Uterus (tissue), 2 donors: ENCODE measurements at regions not wholly inside any gene's neighbourhood (a gene's known extent, or its start where the extent isn't known, plus 50 kb on each side); places are given as distances from the start of the nearest gene placed in this dataset.

ENCODE experiments used
- CTCF ChIP-seq, 4 experiments: fragments of 200-600 bp in 2 of 4; fragments of 450-650 bp in 2 of 4; sonication (generic) in 2 of 4; IDR thresholded peaks; one replicate each; pipeline ENCODE4 v1.5.1; 2016 to 2019; ENCODE audit warnings: antibody characterized with exemption in 4 of 4, mild to moderate bottlenecking in 2 of 4, moderate library complexity in 1 of 4
- POLR2A ChIP-seq, 2 donors: fragments of 450-650 bp; IDR thresholded peaks; one replicate each; pipeline ENCODE4 v1.6.1; 2016; ENCODE audit warnings: antibody characterized with exemption in 2 of 2, mild to moderate bottlenecking in 1 of 2, moderate library complexity in 1 of 2

- TF ChIP-seq CTCF (IDR thresholded peaks at IDR 0.05): no peak
- no peak for TF ChIP-seq POLR2A (IDR thresholded peaks at IDR 0.05)
Observed at GRCh38 chr2:121999264-121999663, 243.8 kb downstream of the TSN start.
